A673 (cell line): ENCODE measurements at regions not wholly inside any gene's neighbourhood (a gene's known extent, or its start where the extent isn't known, plus 50 kb on each side); places are given as distances from the start of the nearest gene placed in this dataset.

ENCODE experiments used
- CTCF ChIP-seq: fragments of 300-800, 200-600 bp; sonication (generic); conservative IDR thresholded peaks from 2 replicates; pipeline ENCODE4 v1.5.1; 2017; ENCODE audit warnings: low read depth, mild to moderate bottlenecking, antibody characterized with exemption, low read length, moderate library complexity, mixed read lengths
- EZH2 ChIP-seq: fragments of 200-600 bp; sonication (generic); IDR thresholded peaks from 2 replicates; pipeline ENCODE4 v1.6.1; 2017; ENCODE audit warnings: borderline replicate concordance, low read depth, mild to moderate bottlenecking, mixed read lengths, antibody characterized with exemption, low read length; ENCODE audit not compliant: poor library complexity, severe bottlenecking

GRCh38 chr1:219114014-219114413, 59.7 kb upstream of the LYPLAL1 start:
- TF ChIP-seq CTCF (no peak), EZH2 (no peak)
